ENCODE measurements at regions not wholly inside any gene's neighbourhood (a gene's known extent, or its start where the extent isn't known, plus 50 kb on each side); places are given as distances from the start of the nearest gene placed in this dataset.

DNA sequence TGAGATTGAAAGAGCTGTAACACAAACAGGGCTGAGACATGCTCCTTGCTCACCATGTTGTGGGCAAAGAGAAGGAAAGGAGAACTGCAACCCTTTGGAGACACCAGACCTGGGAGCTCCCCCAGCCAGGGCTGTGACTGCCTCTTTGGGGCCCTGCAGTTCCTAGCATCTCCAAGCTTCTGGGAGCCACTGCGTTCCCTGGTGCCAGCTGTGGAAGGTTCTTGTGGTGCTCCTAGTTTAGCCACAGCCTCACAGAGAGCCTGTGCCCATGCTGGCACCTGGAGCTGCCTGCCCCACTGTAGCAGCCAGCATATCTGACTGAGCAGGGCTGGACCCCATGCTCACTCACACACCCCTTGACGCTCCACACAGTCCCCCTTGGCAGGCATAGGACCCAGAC is 141.7 kb downstream of the PDHA2 start:
- intact Hi-C loops (cut with DNase I; ENCODE audit: low total_unique reads), result no loop called here
- no peaks in the 10 kb centered on the region for H3K9me3 ChIP-seq
- H3K27ac ChIP-seq, result no peak overlapping the region
- H3K36me3 ChIP-seq, result no peaks in the 10 kb centered on the region
- no peaks in the 10 kb centered on the region for H3K4me1 ChIP-seq
- no peak for DNase-seq
- no peak for TF ChIP-seq POLR2A (IDR thresholded peaks at IDR 0.05)
- TF ChIP-seq, protein P1, sequence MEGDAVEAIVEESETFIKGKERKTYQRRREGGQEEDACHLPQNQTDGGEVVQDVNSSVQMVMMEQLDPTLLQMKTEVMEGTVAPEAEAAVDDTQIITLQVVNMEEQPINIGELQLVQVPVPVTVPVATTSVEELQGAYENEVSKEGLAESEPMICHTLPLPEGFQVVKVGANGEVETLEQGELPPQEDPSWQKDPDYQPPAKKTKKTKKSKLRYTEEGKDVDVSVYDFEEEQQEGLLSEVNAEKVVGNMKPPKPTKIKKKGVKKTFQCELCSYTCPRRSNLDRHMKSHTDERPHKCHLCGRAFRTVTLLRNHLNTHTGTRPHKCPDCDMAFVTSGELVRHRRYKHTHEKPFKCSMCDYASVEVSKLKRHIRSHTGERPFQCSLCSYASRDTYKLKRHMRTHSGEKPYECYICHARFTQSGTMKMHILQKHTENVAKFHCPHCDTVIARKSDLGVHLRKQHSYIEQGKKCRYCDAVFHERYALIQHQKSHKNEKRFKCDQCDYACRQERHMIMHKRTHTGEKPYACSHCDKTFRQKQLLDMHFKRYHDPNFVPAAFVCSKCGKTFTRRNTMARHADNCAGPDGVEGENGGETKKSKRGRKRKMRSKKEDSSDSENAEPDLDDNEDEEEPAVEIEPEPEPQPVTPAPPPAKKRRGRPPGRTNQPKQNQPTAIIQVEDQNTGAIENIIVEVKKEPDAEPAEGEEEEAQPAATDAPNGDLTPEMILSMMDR (IDR thresholded peaks at IDR 0.05), result no peak
- no peak overlapping the region for H3K4me3 ChIP-seq
- H3K27me3 ChIP-seq, result no peaks in the 10 kb centered on the region

DNA sequence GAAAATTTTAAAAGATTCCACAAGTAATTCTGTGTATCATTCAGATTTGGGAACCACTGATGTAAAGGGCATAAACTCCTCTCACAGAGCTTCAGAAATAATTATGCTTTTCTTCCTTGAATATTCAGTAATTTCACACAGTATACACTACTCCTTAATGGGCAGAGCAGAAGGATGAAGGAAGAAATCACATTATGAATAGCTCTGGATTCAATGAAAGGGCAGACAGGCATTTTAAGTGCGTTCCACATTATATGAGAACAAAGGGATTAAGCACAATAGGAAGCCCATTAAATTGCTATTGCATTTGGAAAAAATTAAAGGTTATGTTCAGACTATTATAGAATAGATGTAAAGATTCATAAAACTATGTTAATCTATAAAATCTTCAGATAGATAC is 142.6 kb downstream of the PDHA2 start:
- TF ChIP-seq POLR2A (IDR thresholded peaks at IDR 0.05), result no peak
- TF ChIP-seq, protein P1 (IDR thresholded peaks at IDR 0.05), result no peak
- DNase-seq, result no peak
- no peaks in the 10 kb centered on the region for H3K27me3 ChIP-seq
- no peak overlapping the region for H3K4me3 ChIP-seq
- intact Hi-C loops (cut with DNase I; ENCODE audit: low total_unique reads), result no loop called here
- H3K27ac ChIP-seq, result no peak overlapping the region
- H3K9me3 ChIP-seq, result no peaks in the 10 kb centered on the region
- no peaks in the 10 kb centered on the region for H3K36me3 ChIP-seq
- H3K4me1 ChIP-seq, result no peaks in the 10 kb centered on the region

DNA sequence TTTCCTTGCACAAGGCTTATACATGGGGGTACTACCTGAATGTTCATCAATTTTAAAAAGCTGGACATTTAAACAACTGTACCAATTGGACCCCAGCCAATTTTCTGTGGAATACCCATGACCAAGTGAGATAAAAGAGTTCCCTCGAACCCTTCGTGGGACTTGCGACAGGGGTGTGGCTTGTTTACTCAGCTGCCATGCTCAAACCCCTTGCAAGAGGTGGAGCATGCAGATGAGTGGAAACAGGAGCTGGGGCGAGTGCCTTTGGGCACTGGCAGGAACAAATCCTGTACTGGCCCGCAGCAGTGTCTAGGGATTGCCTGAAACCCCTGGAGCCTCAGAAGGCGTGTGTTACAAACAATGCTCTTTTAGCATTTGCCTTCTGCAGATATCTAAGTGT is 144.2 kb downstream of the PDHA2 start:
- DNase-seq, result no peak
- no peak for TF ChIP-seq POLR2A (IDR thresholded peaks at IDR 0.05)
- TF ChIP-seq, protein P1 (IDR thresholded peaks at IDR 0.05), result no peak
- Histone ChIP-seq H3K27me3 (no peaks in the 10 kb centered on the region), H3K4me3 (no peak overlapping the region), H3K36me3 (no peaks in the 10 kb centered on the region), H3K4me1 (no peaks in the 10 kb centered on the region), H3K27ac (no peak overlapping the region), H3K9me3 (no peaks in the 10 kb centered on the region)
- intact Hi-C loops (cut with DNase I; ENCODE audit: low total_unique reads), result no loop called here

DNA sequence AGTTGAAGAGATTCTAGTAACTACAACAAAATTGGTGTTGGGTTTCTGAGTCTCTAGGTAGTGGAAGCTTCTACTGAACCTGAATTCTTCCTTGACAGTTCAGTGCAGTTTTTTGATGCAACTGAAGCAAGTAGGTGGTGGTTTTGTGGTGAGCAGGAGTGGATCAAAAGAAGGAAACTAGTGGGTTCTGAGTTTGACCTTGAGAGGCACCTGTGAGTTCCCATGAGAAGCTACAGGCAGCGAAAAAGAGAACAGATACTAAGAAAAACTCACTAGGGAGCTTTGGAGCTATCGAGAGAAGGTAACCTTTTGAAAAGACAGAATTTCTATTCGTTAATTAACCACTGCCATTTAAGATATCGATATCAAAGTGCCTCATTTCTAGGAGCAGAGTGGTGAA is 145.2 kb downstream of the PDHA2 start:
- Histone ChIP-seq H3K27ac (no peak overlapping the region), H3K27me3 (no peaks in the 10 kb centered on the region), H3K4me1 (no peaks in the 10 kb centered on the region), H3K4me3 (no peak overlapping the region), H3K9me3 (no peaks in the 10 kb centered on the region), H3K36me3 (no peaks in the 10 kb centered on the region)
- no peak for DNase-seq
- intact Hi-C loops (cut with DNase I; ENCODE audit: low total_unique reads), result no loop called here
- TF ChIP-seq POLR2A (IDR thresholded peaks at IDR 0.05), result no peak
- TF ChIP-seq, protein P1 (IDR thresholded peaks at IDR 0.05), result no peak

DNA sequence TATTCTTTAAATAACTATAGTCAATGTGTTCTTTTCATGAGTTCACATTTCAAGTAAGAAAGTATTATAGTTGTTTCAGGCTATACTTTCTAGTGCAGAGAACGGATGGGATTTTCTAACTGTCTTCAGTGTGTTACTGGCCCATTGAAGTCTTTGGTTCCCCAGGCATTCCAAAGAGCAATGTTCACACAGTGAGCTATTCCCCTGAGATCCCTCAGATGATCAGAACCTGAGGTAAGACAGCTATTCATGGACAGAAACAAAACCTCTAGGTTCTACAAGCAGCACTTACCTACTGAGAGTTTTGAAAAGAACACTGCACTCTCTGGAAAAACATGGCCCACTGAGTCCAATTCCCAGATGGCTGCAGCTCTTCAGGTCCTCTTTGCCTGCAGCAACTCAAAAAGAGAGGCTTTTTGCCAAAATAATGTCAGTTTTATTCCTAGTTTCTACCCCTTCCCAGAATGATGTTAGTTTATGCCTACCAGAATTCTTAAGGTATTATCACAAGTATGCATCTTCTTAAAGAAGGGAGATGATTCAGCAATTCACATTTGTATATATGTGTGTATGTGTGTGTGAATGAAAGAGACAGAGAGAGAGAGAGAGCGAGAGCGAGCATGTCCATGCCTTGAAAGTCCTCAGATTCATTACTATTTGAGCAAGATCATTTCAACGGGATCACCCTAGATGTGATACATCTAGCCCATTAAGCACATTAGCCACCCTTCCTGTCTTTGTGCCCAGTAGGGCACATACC is 146.1 kb downstream of the PDHA2 start:
- TF ChIP-seq, protein P1 (IDR thresholded peaks at IDR 0.05), result no peak
- no peak for TF ChIP-seq POLR2A (IDR thresholded peaks at IDR 0.05)
- no peak overlapping the region for H3K4me3 ChIP-seq
- no peaks in the 10 kb centered on the region for H3K36me3 ChIP-seq
- H3K9me3 ChIP-seq, result no peaks in the 10 kb centered on the region
- DNase-seq, result no peak
- no peaks in the 10 kb centered on the region for H3K27me3 ChIP-seq
- intact Hi-C loops (cut with DNase I; ENCODE audit: low total_unique reads), result no loop called here
- H3K27ac ChIP-seq, result no peak overlapping the region
- no peaks in the 10 kb centered on the region for H3K4me1 ChIP-seq
